Muscle of leg (tissue), 3 donors: ENCODE measurements at regions not wholly inside any gene's neighbourhood (a gene's known extent, or its start where the extent isn't known, plus 50 kb on each side); places are given as distances from the start of the nearest gene placed in this dataset.

Source experiments
- DNase-seq: peaks from one replicate; pipeline ENCODE4 v3.0.0; 2013
- H3K27ac ChIP-seq: one replicate; pipeline ENCODE4 v1.5.1; 2013; ENCODE audit warnings: mild to moderate bottlenecking, low read length, control low read depth
- H3K27me3 ChIP-seq: one replicate; pipeline ENCODE4 v1.6.1; 2013; ENCODE audit warnings: low read length; ENCODE audit not compliant: control insufficient read depth, insufficient read depth
- H3K36me3 ChIP-seq: one replicate; pipeline ENCODE4 v1.6.1; 2013; ENCODE audit warnings: low read length; ENCODE audit not compliant: control insufficient read depth, insufficient read depth
- H3K4me1 ChIP-seq: one replicate; pipeline ENCODE4 v1.6.1; 2013; ENCODE audit warnings: low read length; ENCODE audit not compliant: control insufficient read depth, insufficient read depth
- H3K4me3 ChIP-seq: one replicate; pipeline ENCODE4 v1.5.1; 2013; ENCODE audit warnings: low read length, control low read depth
- H3K9me3 ChIP-seq: replicated peaks from 2 replicates; pipeline ENCODE4 v1.6.1; 2013; ENCODE audit warnings: low read depth, low read length; ENCODE audit not compliant: control insufficient read depth
- WGBS: methylation state at CpG from one replicate; pipeline ENCODE4 v1.1.5; 2013; ENCODE audit warnings: missing lambda C conversion rate; ENCODE audit not compliant: insufficient coverage; 5-methylcytosine and 5-hydroxymethylcytosine counted together

GRCh38 chr10:130630135-130630534 lies 493.9 kb downstream of the GLRX3 start:
- Histone ChIP-seq H3K4me1 (no peaks in the 10 kb centered on the region), H3K9me3 (no peaks in the 10 kb centered on the region), H3K27ac (no peak overlapping the region), H3K27me3 (peaks cover 2% of the 10 kb centered on the region), H3K4me3 (no peak overlapping the region), H3K36me3 (no peaks in the 10 kb centered on the region)
- DNase-seq, result no peak
- 100% methylated on average over 2 of the region's 2 CpGs for WGBS

- Histone ChIP-seq H3K4me3 (no peak overlapping the region), H3K36me3 (no peaks in the 10 kb centered on the region), H3K4me1 (no peaks in the 10 kb centered on the region), H3K27me3 (peaks cover 8% of the 10 kb centered on the region), H3K9me3 (no peaks in the 10 kb centered on the region), H3K27ac (no peak overlapping the region)
- WGBS, result 21% methylated on average over 3 of the region's 10 CpGs
- DNase-seq, result peak; percentile 40
Measured at GRCh38 chr10:130631142-130632096, 495.2 kb downstream of the GLRX3 start.

- Histone ChIP-seq H3K9me3 (no peaks in the 10 kb centered on the region), H3K4me1 (no peaks in the 10 kb centered on the region), H3K4me3 (no peak overlapping the region), H3K27ac (no peak overlapping the region), H3K36me3 (no peaks in the 10 kb centered on the region), H3K27me3 (peaks cover 8% of the 10 kb centered on the region)
- WGBS, result 70% methylated on average over 2 of the region's 4 CpGs
- no peak for DNase-seq
Measured at GRCh38 chr10:130634816-130635215, 498.6 kb downstream of the GLRX3 start.

- Histone ChIP-seq H3K4me1 (no peaks in the 10 kb centered on the region), H3K36me3 (no peaks in the 10 kb centered on the region), H3K27me3 (peaks cover 8% of the 10 kb centered on the region), H3K9me3 (no peaks in the 10 kb centered on the region), H3K27ac (no peak overlapping the region), H3K4me3 (no peak overlapping the region)
- DNase-seq, result no peak
- 27% methylated on average over 8 of the region's 9 CpGs for whole genome bisulfite sequencing
Measured at GRCh38 chr10:130635528-130635927, 499.3 kb downstream of the GLRX3 start.

GRCh38 chr10:130636313-130636930 lies 500.2 kb downstream of the GLRX3 start:
- WGBS, result 53% methylated on average over 3 of the region's 6 CpGs
- H3K36me3 ChIP-seq, result no peaks in the 10 kb centered on the region
- peaks cover 8% of the 10 kb centered on the region for H3K27me3 ChIP-seq

GRCh38 chr10:130637089-130637676 lies 501.0 kb downstream of the GLRX3 start:
- Histone ChIP-seq H3K27ac (peak overlapping the region; percentile 32), H3K4me1 (no peaks in the 10 kb centered on the region), H3K27me3 (peaks cover 8% of the 10 kb centered on the region), H3K4me3 (no peak overlapping the region), H3K36me3 (no peaks in the 10 kb centered on the region), H3K9me3 (no peaks in the 10 kb centered on the region)
- no peak for DNase-seq
- WGBS, result 31% methylated on average over 2 of the region's 4 CpGs

More at GRCh38 chr10:130636313-130636930, 500.2 kb downstream of the GLRX3 start:
- no peaks in the 10 kb centered on the region for H3K9me3 ChIP-seq
- H3K4me3 ChIP-seq, result no peak overlapping the region
- no peaks in the 10 kb centered on the region for H3K4me1 ChIP-seq
- H3K27ac ChIP-seq, result no peak overlapping the region
- DNase-seq, result no peak

GRCh38 chr10:130638991-130639390 lies 502.8 kb downstream of the GLRX3 start:
- no peak overlapping the region for H3K4me3 ChIP-seq
- no peaks in the 10 kb centered on the region for H3K4me1 ChIP-seq
- H3K27ac ChIP-seq, result no peak overlapping the region
- no peaks in the 10 kb centered on the region for H3K36me3 ChIP-seq
- no peaks in the 10 kb centered on the region for H3K9me3 ChIP-seq
- no peak for DNase-seq
- H3K27me3 ChIP-seq, result peaks cover 8% of the 10 kb centered on the region
- WGBS, result 60% methylated on average over 1 of the region's 4 CpGs

- H3K36me3 ChIP-seq, result no peaks in the 10 kb centered on the region
- DNase-seq, result no peak
- H3K27me3 ChIP-seq, result no peaks in the 10 kb centered on the region
- WGBS, result no CpG with 5 or more reads among the region's 4 CpGs
- no peak overlapping the region for H3K27ac ChIP-seq
- no peak overlapping the region for H3K4me3 ChIP-seq
- H3K4me1 ChIP-seq, result no peaks in the 10 kb centered on the region
- H3K9me3 ChIP-seq, result no peaks in the 10 kb centered on the region
Measured at GRCh38 chr10:130642926-130643325, 506.7 kb downstream of the GLRX3 start.

GRCh38 chr10:130647341-130647740 lies 511.1 kb downstream of the GLRX3 start:
- Histone ChIP-seq H3K4me3 (no peak overlapping the region), H3K9me3 (no peaks in the 10 kb centered on the region), H3K27me3 (no peaks in the 10 kb centered on the region), H3K4me1 (no peaks in the 10 kb centered on the region), H3K27ac (no peak overlapping the region), H3K36me3 (no peaks in the 10 kb centered on the region)
- no peak for DNase-seq
- WGBS, result 78% methylated on average over 3 of the region's 6 CpGs

- H3K27me3 ChIP-seq, result no peaks in the 10 kb centered on the region
- no peaks in the 10 kb centered on the region for H3K9me3 ChIP-seq
- no peaks in the 10 kb centered on the region for H3K4me1 ChIP-seq
- 80% methylated on average over 7 of the region's 10 CpGs for WGBS
- DNase-seq, result no peak
- no peak overlapping the region for H3K27ac ChIP-seq
- H3K4me3 ChIP-seq, result no peak overlapping the region
- H3K36me3 ChIP-seq, result no peaks in the 10 kb centered on the region
Measured at GRCh38 chr10:130648807-130649206, 512.6 kb downstream of the GLRX3 start.
